ES-I3 (cell line): ENCODE measurements at regions not wholly inside any gene's neighbourhood (a gene's known extent, or its start where the extent isn't known, plus 50 kb on each side); places are given as distances from the start of the nearest gene placed in this dataset.

Experiments
- H3K36me3 ChIP-seq: 2 replicates; pipeline ENCODE4 v1.6.1; 2013; ENCODE audit warnings: mild to moderate bottlenecking, low read length, control low read depth, moderate library complexity; ENCODE audit not compliant: insufficient read depth
- H3K4me1 ChIP-seq: 2 replicates; pipeline ENCODE4 v1.6.1; 2013; ENCODE audit warnings: mild to moderate bottlenecking, control low read depth, low read length; ENCODE audit not compliant: insufficient read depth
- H3K9ac ChIP-seq: 2 replicates; pipeline ENCODE4 v1.6.1; 2013; ENCODE audit warnings: low read depth, mild to moderate bottlenecking, low read length, moderate library complexity
- H3K9me3 ChIP-seq: 2 replicates; pipeline ENCODE4 v1.6.1; 2013; ENCODE audit warnings: mild to moderate bottlenecking, low read length, moderate library complexity; ENCODE audit not compliant: control insufficient read depth, insufficient read depth

GRCh38 chr14:48390346-48390745 lies 714.9 kb upstream of the MDGA2 start:
- Histone ChIP-seq H3K9me3 (no peaks in the 10 kb centered on the region), H3K4me1 (no peaks in the 10 kb centered on the region; the same call in 1 of the 2 replicates), H3K9ac (no peak overlapping the region), H3K36me3 (no peaks in the 10 kb centered on the region)

DNA sequence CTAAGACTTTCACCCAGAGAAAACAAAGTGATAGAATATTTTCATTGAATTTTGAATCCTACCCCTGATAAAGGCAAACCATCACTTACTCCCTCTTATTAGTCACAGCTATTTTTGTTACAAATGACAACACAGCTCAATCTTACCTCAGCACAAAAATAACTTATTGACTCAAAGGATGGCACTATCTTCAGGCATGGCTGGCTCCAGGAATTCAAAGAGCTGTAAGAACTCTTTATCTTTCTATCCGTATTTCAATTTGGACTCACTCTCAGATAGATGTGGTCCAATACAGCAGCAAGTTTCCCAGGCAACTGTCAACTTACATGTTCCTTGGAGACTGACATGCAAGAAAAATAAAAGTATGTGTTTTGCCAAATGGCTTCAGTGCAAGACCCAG lies 709.4 kb upstream of the MDGA2 start:
- no peaks in the 10 kb centered on the region for H3K36me3 ChIP-seq
- no peak overlapping the region for H3K9ac ChIP-seq
- H3K4me1 ChIP-seq, result no peaks in the 10 kb centered on the region; the same call in 1 of the 2 replicates
- H3K9me3 ChIP-seq, result no peaks in the 10 kb centered on the region

- H3K36me3 ChIP-seq, result no peaks in the 10 kb centered on the region
- H3K4me1 ChIP-seq, result no peaks in the 10 kb centered on the region; the same call in 1 of the 2 replicates
Observed at GRCh38 chr14:48382961-48383360, 707.6 kb upstream of the MDGA2 start.

DNA sequence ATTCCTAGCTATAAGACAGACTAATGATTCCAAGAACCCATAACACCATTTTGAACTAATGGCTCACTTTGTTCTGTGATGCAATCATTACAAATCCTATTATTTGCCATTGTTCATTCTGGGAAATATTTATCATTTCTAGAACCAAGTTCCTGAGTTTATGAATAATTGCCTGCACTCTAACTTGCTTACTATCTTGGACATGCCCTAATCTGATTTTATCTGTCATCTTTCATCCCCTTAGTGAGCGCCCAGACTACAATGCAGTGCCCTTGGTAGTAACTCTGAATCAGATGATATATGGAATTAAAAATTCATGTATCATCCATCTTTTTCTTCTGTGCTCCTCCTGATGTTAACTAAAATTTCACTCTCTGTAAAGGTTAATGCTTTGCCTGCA lies 703.1 kb upstream of the MDGA2 start:
- H3K4me1 ChIP-seq, result peaks cover 6% of the 10 kb centered on the region
- H3K9me3 ChIP-seq, result no peaks in the 10 kb centered on the region
- H3K9ac ChIP-seq, result no peak overlapping the region
- H3K36me3 ChIP-seq, result no peaks in the 10 kb centered on the region

More at GRCh38 chr14:48382961-48383360, 707.6 kb upstream of the MDGA2 start:
- Histone ChIP-seq H3K9ac (no peak overlapping the region), H3K9me3 (no peaks in the 10 kb centered on the region)

- Histone ChIP-seq H3K36me3 (no peaks in the 10 kb centered on the region), H3K9me3 (no peaks in the 10 kb centered on the region)
Observed at GRCh38 chr14:48373981-48374380, 698.6 kb upstream of the MDGA2 start.

GRCh38 chr14:48350971-48351370 lies 675.6 kb upstream of the MDGA2 start:
- no peaks in the 10 kb centered on the region; the same call in 1 of the 2 replicates for H3K9me3 ChIP-seq
- no peaks in the 10 kb centered on the region for H3K4me1 ChIP-seq
- no peaks in the 10 kb centered on the region for H3K36me3 ChIP-seq

More at GRCh38 chr14:48373981-48374380, 698.6 kb upstream of the MDGA2 start:
- Histone ChIP-seq H3K9ac (no peak overlapping the region), H3K4me1 (peaks cover 6% of the 10 kb centered on the region; the same call in 1 of the 2 replicates)

DNA sequence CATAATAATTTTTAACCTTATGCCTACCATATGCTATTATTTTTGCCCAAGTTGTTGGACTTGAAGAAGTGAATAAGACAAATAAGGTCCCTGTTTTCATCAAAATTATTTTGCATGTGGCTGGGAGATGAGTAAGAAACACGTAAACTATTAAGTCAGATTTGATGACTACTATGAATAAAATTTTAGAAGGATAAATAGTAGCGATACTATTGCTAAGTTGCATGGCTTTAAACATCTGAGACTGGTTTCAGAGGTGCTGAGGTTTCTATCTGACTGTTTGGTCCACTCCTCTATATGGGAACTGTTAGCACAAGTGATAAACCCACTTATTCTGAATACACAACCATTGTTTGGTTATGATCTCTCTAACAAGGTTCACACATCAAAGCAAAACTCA lies 674.3 kb upstream of the MDGA2 start:
- Histone ChIP-seq H3K9me3 (no peaks in the 10 kb centered on the region), H3K36me3 (no peaks in the 10 kb centered on the region), H3K9ac (no peak overlapping the region), H3K4me1 (no peaks in the 10 kb centered on the region)

More at GRCh38 chr14:48350971-48351370, 675.6 kb upstream of the MDGA2 start:
- H3K9ac ChIP-seq, result no peak overlapping the region

GRCh38 chr14:48341069-48341468 lies 665.7 kb upstream of the MDGA2 start:
- peaks cover 2% of the 10 kb centered on the region; the same call in 1 of the 2 replicates for H3K4me1 ChIP-seq
- no peak overlapping the region for H3K9ac ChIP-seq
- H3K9me3 ChIP-seq, result no peaks in the 10 kb centered on the region; the same call in 1 of the 2 replicates
- no peaks in the 10 kb centered on the region for H3K36me3 ChIP-seq

DNA sequence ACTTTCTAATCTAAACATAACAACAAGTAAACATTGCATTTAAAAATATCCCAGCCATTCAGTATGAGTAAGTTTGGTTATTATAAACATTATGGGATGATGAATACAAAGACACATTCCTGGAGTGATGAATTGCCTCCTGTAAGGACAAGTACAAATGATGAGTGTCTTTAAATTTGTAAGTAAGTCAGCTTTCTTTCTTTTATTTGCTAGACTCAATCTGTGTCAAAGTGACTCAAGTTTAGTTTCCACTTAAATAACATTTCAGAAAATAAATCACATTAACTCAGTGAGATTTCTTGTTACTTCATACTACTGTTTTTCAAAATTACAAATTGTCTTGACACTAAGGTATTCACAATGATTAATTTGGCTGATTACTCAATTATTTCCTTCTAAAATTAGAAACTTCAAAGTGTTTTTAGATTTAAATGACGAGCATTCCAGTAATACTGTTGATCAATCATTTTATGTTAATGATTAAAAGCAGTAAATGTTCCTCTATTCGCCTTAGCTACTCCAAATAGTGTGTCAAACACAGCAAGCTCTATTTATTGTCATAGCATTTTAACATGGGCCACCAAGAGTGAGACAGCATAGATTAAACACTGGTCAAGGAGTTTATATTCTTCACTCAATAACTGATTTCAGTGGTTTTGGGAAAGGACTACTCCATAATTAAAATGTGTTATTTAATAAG lies 658.0 kb upstream of the MDGA2 start:
- Histone ChIP-seq H3K9ac (no peak overlapping the region), H3K36me3 (no peaks in the 10 kb centered on the region), H3K9me3 (no peaks in the 10 kb centered on the region; the same call in 1 of the 2 replicates), H3K4me1 (no peaks in the 10 kb centered on the region)

DNA sequence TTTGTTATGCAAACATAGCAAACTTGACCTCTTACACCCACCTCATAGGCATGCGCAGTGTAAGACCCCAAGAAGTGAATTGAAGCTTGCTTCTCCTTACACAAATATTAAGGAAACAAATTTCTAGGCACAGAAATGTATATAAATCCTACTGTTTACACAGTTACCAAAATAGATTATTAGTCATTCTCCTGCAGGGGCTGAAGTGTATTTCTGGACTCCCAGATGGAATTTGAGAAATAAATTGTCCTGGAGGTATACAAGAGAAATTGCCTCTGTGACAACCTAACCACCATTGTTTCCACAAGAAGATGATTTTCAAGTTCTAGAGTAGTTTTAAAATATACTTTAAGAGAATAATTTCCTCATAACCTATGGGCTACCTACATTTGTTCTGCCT lies 656.0 kb upstream of the MDGA2 start:
- Histone ChIP-seq H3K4me1 (no peaks in the 10 kb centered on the region), H3K36me3 (no peaks in the 10 kb centered on the region), H3K9me3 (no peaks in the 10 kb centered on the region), H3K9ac (no peak overlapping the region)

DNA sequence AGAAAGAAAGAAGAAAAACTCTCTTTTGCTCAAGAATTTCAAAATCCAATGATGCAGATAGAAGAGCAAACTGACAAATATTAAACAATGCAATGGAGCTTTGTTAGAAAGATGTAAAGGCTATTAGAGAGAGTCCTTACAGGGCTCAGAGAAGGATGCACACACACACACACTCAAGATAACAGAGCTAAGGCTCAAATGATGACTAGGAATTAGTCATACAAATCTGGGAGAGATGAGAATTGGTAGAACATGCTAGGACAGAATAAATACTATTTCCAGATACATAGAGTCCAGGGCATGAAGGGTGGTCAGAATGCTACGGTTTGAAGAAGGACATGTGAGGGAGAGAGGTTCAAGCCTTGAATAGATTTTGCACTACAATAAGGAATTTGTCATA lies 650.1 kb upstream of the MDGA2 start:
- H3K36me3 ChIP-seq, result no peaks in the 10 kb centered on the region
- H3K9me3 ChIP-seq, result no peaks in the 10 kb centered on the region
- no peak overlapping the region for H3K9ac ChIP-seq
- no peaks in the 10 kb centered on the region for H3K4me1 ChIP-seq

DNA sequence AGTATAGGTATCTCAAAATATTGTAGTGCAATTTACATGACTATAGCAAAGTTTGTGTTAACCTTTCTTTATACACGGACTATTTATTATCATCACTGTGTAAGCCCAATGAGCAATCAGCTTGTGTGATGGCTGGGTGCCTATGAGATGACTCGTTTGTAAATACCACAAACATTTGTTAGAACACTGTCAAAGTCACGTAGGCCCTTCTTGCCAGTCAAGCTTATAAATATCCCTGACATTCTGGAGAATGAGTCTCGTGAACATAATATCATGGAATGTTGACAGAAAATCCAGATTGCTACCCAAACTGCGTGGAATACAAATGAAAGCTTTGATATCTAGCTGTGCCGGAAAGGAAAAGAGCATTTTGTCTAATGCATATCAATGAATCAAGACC lies 648.3 kb upstream of the MDGA2 start:
- no peaks in the 10 kb centered on the region for H3K36me3 ChIP-seq
- H3K9ac ChIP-seq, result no peak overlapping the region
- no peaks in the 10 kb centered on the region for H3K4me1 ChIP-seq
- no peaks in the 10 kb centered on the region for H3K9me3 ChIP-seq

GRCh38 chr14:48319823-48320222 lies 644.4 kb upstream of the MDGA2 start:
- H3K9ac ChIP-seq, result no peak overlapping the region
- H3K9me3 ChIP-seq, result no peaks in the 10 kb centered on the region
- H3K4me1 ChIP-seq, result no peaks in the 10 kb centered on the region
- H3K36me3 ChIP-seq, result no peaks in the 10 kb centered on the region

DNA sequence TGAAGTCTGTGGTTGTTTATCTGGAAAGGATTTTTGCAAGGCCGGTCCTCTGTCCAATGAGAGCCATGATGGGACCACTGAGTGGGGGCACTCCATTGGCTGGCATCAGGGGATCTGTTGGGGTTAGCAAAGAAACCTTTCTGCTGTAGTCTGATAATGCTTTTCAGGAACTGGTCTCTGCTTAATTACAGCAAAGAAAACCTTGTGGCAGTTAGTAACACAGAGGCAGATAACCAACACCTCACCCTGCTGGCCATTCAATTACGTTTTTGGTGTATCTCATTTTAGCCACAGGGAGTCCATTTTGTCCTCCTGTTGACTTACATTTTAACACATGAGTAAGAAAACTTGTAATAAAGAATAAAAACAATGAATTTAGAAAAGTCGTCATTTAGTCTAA lies 629.3 kb upstream of the MDGA2 start:
- H3K4me1 ChIP-seq, result no peaks in the 10 kb centered on the region
- no peaks in the 10 kb centered on the region for H3K9me3 ChIP-seq
- no peaks in the 10 kb centered on the region for H3K36me3 ChIP-seq
- no peak overlapping the region for H3K9ac ChIP-seq

DNA sequence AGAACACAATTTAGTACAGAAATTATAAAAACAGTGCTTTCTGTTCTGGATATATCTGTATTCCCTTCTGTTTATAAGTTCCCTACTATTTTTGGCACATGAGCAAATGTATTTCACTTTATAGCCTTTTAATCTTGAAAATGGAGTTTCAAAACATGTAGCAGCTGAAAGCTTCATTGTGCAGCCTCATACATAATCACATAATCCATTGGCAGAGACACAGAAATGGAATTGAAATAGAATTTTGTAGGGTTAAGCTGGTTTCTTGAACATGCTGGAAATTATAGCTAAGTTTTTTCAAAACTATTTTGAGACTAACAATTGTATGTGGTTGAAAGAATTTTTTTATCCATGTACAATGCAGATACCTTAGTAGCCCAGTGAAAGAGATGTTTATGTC lies 614.3 kb upstream of the MDGA2 start:
- H3K4me1 ChIP-seq, result no peaks in the 10 kb centered on the region
- no peaks in the 10 kb centered on the region for H3K36me3 ChIP-seq

More for the DNA sequence above, 614.3 kb upstream of the MDGA2 start:
- H3K9me3 ChIP-seq, result peaks cover 3% of the 10 kb centered on the region; the same call in 1 of the 2 replicates
- no peak overlapping the region for H3K9ac ChIP-seq
